C4-2B (cell line): ENCODE measurements at regions not wholly inside any gene's neighbourhood (a gene's known extent, or its start where the extent isn't known, plus 50 kb on each side); places are given as distances from the start of the nearest gene placed in this dataset.

ENCODE experiments used
- ZFX ChIP-seq: fragments of 450-650 bp; IDR thresholded peaks from 2 replicates; pipeline ENCODE4 v1.6.1; 2017
- TF ChIP-seq, protein P1 (sequence below): fragments of 450-650 bp; conservative IDR thresholded peaks from 2 replicates; pipeline ENCODE4 v1.5.1; 2017; ENCODE audit warnings: mild to moderate bottlenecking

- TF ChIP-seq, protein P1, sequence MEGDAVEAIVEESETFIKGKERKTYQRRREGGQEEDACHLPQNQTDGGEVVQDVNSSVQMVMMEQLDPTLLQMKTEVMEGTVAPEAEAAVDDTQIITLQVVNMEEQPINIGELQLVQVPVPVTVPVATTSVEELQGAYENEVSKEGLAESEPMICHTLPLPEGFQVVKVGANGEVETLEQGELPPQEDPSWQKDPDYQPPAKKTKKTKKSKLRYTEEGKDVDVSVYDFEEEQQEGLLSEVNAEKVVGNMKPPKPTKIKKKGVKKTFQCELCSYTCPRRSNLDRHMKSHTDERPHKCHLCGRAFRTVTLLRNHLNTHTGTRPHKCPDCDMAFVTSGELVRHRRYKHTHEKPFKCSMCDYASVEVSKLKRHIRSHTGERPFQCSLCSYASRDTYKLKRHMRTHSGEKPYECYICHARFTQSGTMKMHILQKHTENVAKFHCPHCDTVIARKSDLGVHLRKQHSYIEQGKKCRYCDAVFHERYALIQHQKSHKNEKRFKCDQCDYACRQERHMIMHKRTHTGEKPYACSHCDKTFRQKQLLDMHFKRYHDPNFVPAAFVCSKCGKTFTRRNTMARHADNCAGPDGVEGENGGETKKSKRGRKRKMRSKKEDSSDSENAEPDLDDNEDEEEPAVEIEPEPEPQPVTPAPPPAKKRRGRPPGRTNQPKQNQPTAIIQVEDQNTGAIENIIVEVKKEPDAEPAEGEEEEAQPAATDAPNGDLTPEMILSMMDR: no peak
- no peak for TF ChIP-seq ZFX
Observed at GRCh38 chr2:106995556-106995955, 109.6 kb upstream of the ST6GAL2 start.
